Stimulated activated naive CD8-positive, alpha-beta T cell treated with anti-CD3 and anti-CD28 coated beads, Interleukin-15, Interleukin-2, amounts not matched to agents 100 U/mL and 50 U/mL, for 24 hours (primary cell): ENCODE measurements at regions not wholly inside any gene's neighbourhood (a gene's known extent, or its start where the extent isn't known, plus 50 kb on each side); places are given as distances from the start of the nearest gene placed in this dataset.
A peak's percentile ranks its signal among the peaks of the same experiment; 100 is the strongest.
"Not testable (repeated sequence)": the region's sequence is repeated elsewhere in the genome, so short reads cannot be mapped to it uniquely, and the experiment has no call there.

Experiments used
- ATAC-seq: fragments of 150-1000 bp; cut with Tn5 transposase; one replicate; pipeline ENCODE4 v1.10.0; 2021
- DNase-seq: peaks from one replicate; pipeline ENCODE4 v3.0.0; 2021

- DNase-seq (no peak), ATAC-seq (no peak)
Measured at GRCh38 chr4:177494791-177495190, 52.6 kb upstream of the AGA start.

GRCh38 chr4:177495626-177496025, 53.4 kb upstream of the AGA start:
- not testable (repeated sequence) for DNase-seq, ATAC-seq

GRCh38 chr4:177499537-177499936, 57.3 kb upstream of the AGA start:
- no peak for DNase-seq
- ATAC-seq: no peak

- ATAC-seq: no peak
- DNase-seq: no peak
Measured at GRCh38 chr4:177505171-177505615, 63.0 kb upstream of the AGA start.

GRCh38 chr4:177508662-177509061, 66.4 kb upstream of the AGA start:
- DNase-seq: no peak
- ATAC-seq: no peak

GRCh38 chr4:177509226-177509745, 67.0 kb upstream of the AGA start:
- ATAC-seq (no peak), DNase-seq (no peak)

- ATAC-seq (no peak), DNase-seq (no peak)
Measured at GRCh38 chr4:177511611-177512010, 69.4 kb upstream of the AGA start.

- ATAC-seq (no peak), DNase-seq (no peak)
Measured at GRCh38 chr4:177512646-177513045, 70.4 kb upstream of the AGA start.

GRCh38 chr4:177517862-177518261, 75.6 kb upstream of the AGA start:
- ATAC-seq (no peak), DNase-seq (no peak)

- no peak for ATAC-seq
Measured at GRCh38 chr4:177519481-177520260, 77.4 kb upstream of the AGA start.

GRCh38 chr4:177528620-177529019, 86.4 kb upstream of the AGA start:
- no peak for ATAC-seq
- DNase-seq: no peak

More at GRCh38 chr4:177519481-177520260, 77.4 kb upstream of the AGA start:
- DNase-seq: no peak

- DNase-seq (no peak), ATAC-seq (no peak)
Measured at GRCh38 chr4:177530561-177530960, 88.3 kb upstream of the AGA start.

GRCh38 chr4:177532358-177532757, 90.1 kb upstream of the AGA start:
- ATAC-seq: no peak

GRCh38 chr4:177534841-177535240, 92.6 kb upstream of the AGA start:
- ATAC-seq, DNase-seq: not testable (repeated sequence)

More at GRCh38 chr4:177532358-177532757, 90.1 kb upstream of the AGA start:
- DNase-seq: no peak

- ATAC-seq: no peak
- no peak for DNase-seq
Measured at GRCh38 chr4:177546745-177547144, 104.5 kb upstream of the AGA start.

GRCh38 chr4:177547985-177548384, 105.7 kb upstream of the AGA start:
- no peak for DNase-seq
- ATAC-seq: no peak

- DNase-seq: peak; percentile 24
- ATAC-seq: no peak
Measured at GRCh38 chr4:177555007-177555574, 112.9 kb upstream of the AGA start.

- ATAC-seq (no peak), DNase-seq (no peak)
Measured at GRCh38 chr4:177557416-177557815, 115.2 kb upstream of the AGA start.

GRCh38 chr4:177558995-177559394, 116.8 kb upstream of the AGA start:
- no peak for DNase-seq
- no peak for ATAC-seq

- ATAC-seq: no peak
- no peak for DNase-seq
Measured at GRCh38 chr4:177562163-177562562, 119.9 kb upstream of the AGA start.

GRCh38 chr4:177562859-177563258, 120.6 kb upstream of the AGA start:
- ATAC-seq (no peak), DNase-seq (no peak)

- ATAC-seq: no peak
- no peak for DNase-seq
Measured at GRCh38 chr4:177566691-177567090, 124.5 kb upstream of the AGA start.

GRCh38 chr4:177568931-177569330, 126.7 kb upstream of the AGA start:
- DNase-seq (no peak), ATAC-seq (no peak)

GRCh38 chr4:177569434-177569833, 127.2 kb upstream of the AGA start:
- DNase-seq: no peak

More at GRCh38 chr4:177569434-177569833, 127.2 kb upstream of the AGA start:
- no peak for ATAC-seq
